SK-N-SH (cell line): ENCODE measurements at regions not wholly inside any gene's neighbourhood (a gene's known extent, or its start where the extent isn't known, plus 50 kb on each side); places are given as distances from the start of the nearest gene placed in this dataset.

Experiments used
- CHD2 ChIP-seq: fragments of 150-350 bp; IDR thresholded peaks from 2 replicates; pipeline ENCODE4 v1.6.1; 2018; ENCODE audit warnings: low read length; ENCODE audit not compliant: partially characterized antibody
- CTCF ChIP-seq: fragments of 200-600 bp; sonication (generic); IDR thresholded peaks from 2 replicates; pipeline ENCODE4 v1.6.1; 2017; ENCODE audit warnings: antibody characterized with exemption, mild to moderate bottlenecking, moderate library complexity
- EP300 ChIP-seq, 2 experiments: IDR thresholded peaks; 2 replicates each; pipeline versions ENCODE4 v1.4.0 to v1.6.1; 2012; ENCODE audit warnings: borderline replicate concordance in 1 of 2, low read depth in 1 of 2, low read length in 1 of 2
- FOSL2 ChIP-seq: IDR thresholded peaks from 2 replicates; pipeline ENCODE4 v1.4.0; 2012; ENCODE audit warnings: low read depth, mild to moderate bottlenecking, moderate library complexity, borderline replicate concordance
- MAX ChIP-seq: IDR thresholded peaks from 2 replicates; pipeline ENCODE4 v1.4.0; 2012; ENCODE audit warnings: low read depth
- MXI1 ChIP-seq: IDR thresholded peaks from 2 replicates; pipeline ENCODE4 v1.6.1; 2012; ENCODE audit warnings: mild to moderate bottlenecking, low read depth, low read length, improper control_type of control experiment
- NRF1 ChIP-seq: IDR thresholded peaks from 2 replicates; pipeline ENCODE4 v1.6.1; 2012; ENCODE audit warnings: low read depth, mild to moderate bottlenecking, low read length
- RAD21 ChIP-seq: IDR thresholded peaks from 2 replicates; pipeline ENCODE4 v1.6.1; 2012; ENCODE audit warnings: mild to moderate bottlenecking, low read length
- SIN3A ChIP-seq: IDR thresholded peaks from 2 replicates; pipeline ENCODE4 v1.6.1; 2012; ENCODE audit warnings: low read depth, mild to moderate bottlenecking, low read length, moderate library complexity, borderline replicate concordance
- SMC3 ChIP-seq: IDR thresholded peaks from 2 replicates; pipeline ENCODE4 v1.6.1; 2012; ENCODE audit warnings: low read depth, low read length, improper control_type of control experiment
- TAF1 ChIP-seq: IDR thresholded peaks from 2 replicates; pipeline ENCODE4 v1.6.1; 2012; ENCODE audit warnings: low read depth, mild to moderate bottlenecking, low read length, moderate library complexity, borderline replicate concordance
- TCF12 ChIP-seq: IDR thresholded peaks from 2 replicates; pipeline ENCODE4 v1.4.0; 2012
- USF2 ChIP-seq: fragments of 150-350 bp; IDR thresholded peaks from 2 replicates; pipeline ENCODE4 v1.6.1; 2017; ENCODE audit warnings: antibody characterized with exemption, low read length, low read depth, borderline replicate concordance
- YY1 ChIP-seq: IDR thresholded peaks from 2 replicates; pipeline ENCODE4 v1.4.0; 2012; ENCODE audit warnings: low read depth, mild to moderate bottlenecking

GRCh38 chr21:24336491-24336890 lies 1270.8 kb downstream of the MRPL39 start:
- TF ChIP-seq CTCF (no peak), SIN3A (no peak), MXI1 (no peak), EP300 (IDR thresholded peaks at IDR 0.05; ENCODE audit: borderline replicate concordance in 1 of 2, low read depth in 1 of 2, low read length in 1 of 2) (no peak), USF2 (no peak), NRF1 (no peak), MAX (no peak), SMC3 (no peak), TCF12 (no peak), FOSL2 (no peak), RAD21 (no peak), CHD2 (no peak), YY1 (no peak), TAF1 (no peak)
